Liver (tissue), 8 donors: ENCODE measurements at regions not wholly inside any gene's neighbourhood (a gene's known extent, or its start where the extent isn't known, plus 50 kb on each side); places are given as distances from the start of the nearest gene placed in this dataset.

Source experiments
- DNase-seq: peaks from one replicate; pipeline ENCODE4 v3.0.0-alpha.2; 2017; ENCODE audit warnings: low spot score
- H3K27ac ChIP-seq, 2 donors: one replicate each; pipeline ENCODE4 v1.7.0; 2013; ENCODE audit warnings: inconsistent platforms in 2 of 2, low read length in 2 of 2, control low read depth in 1 of 2, low read depth in 1 of 2, mild to moderate bottlenecking in 1 of 2
- H3K27me3 ChIP-seq, 4 donors: one replicate each; pipeline versions ENCODE4 v1.6.1 to v1.7.0; 2013; ENCODE audit warnings: low read length in 3 of 4, inconsistent platforms in 1 of 4, mild to moderate bottlenecking in 1 of 4, moderate library complexity in 1 of 4; ENCODE audit not compliant: control insufficient read depth in 4 of 4, insufficient read depth in 4 of 4
- H3K36me3 ChIP-seq, 4 donors: one replicate each; pipeline versions ENCODE4 v1.6.1 to v1.7.0; 2013; ENCODE audit warnings: low read length in 3 of 4, mild to moderate bottlenecking in 3 of 4, low read depth in 1 of 4, moderate library complexity in 1 of 4; ENCODE audit not compliant: control insufficient read depth in 4 of 4, insufficient read depth in 3 of 4
- H3K4me1 ChIP-seq, 4 donors: one replicate each; pipeline versions ENCODE4 v1.6.1 to v1.7.0; 2013; ENCODE audit warnings: low read length in 3 of 4, mild to moderate bottlenecking in 3 of 4, moderate library complexity in 1 of 4; ENCODE audit not compliant: control insufficient read depth in 4 of 4, insufficient read depth in 4 of 4
- H3K4me3 ChIP-seq, 3 donors: one replicate each; pipeline versions ENCODE4 v1.6.1 to v1.7.0; 2013; ENCODE audit warnings: low read length in 3 of 3, control low read depth in 1 of 3, low read depth in 1 of 3, mild to moderate bottlenecking in 1 of 3
- H3K9ac ChIP-seq, 2 donors: one replicate each; pipeline ENCODE4 v1.7.0; 2013; ENCODE audit warnings: low read length in 2 of 2, mild to moderate bottlenecking in 2 of 2, moderate library complexity in 2 of 2, control low read depth in 1 of 2, low read depth in 1 of 2
- H3K9me3 ChIP-seq, 4 donors: one replicate each; pipeline versions ENCODE4 v1.6.1 to v1.7.0; 2013; ENCODE audit warnings: low read length in 3 of 4; ENCODE audit not compliant: control insufficient read depth in 4 of 4
- CTCF ChIP-seq: fragments of 150-350 bp; IDR thresholded peaks from 2 replicates; pipeline ENCODE4 v1.5.1; 2017; ENCODE audit warnings: improper control_type of control experiment, low read depth, low read length; ENCODE audit not compliant: missing input control
- EGR1 ChIP-seq, 2 donors: IDR thresholded peaks; 2 replicates each; pipeline ENCODE4 v1.6.1; 2016 to 2018; ENCODE audit warnings: antibody characterized with exemption in 2 of 2, low read depth in 2 of 2
- FOXA2 ChIP-seq: IDR thresholded peaks from 2 replicates; pipeline ENCODE4 v1.6.1; 2016; ENCODE audit warnings: antibody characterized with exemption
- GABPA ChIP-seq, 2 donors: IDR thresholded peaks in 1 of 2; conservative IDR thresholded peaks in 1 of 2; 2 replicates each; pipeline ENCODE4 v1.6.1; 2016; ENCODE audit warnings: antibody characterized with exemption in 2 of 2, mild to moderate bottlenecking in 1 of 2, moderate library complexity in 1 of 2
- HNF4A ChIP-seq, 2 donors: conservative IDR thresholded peaks; 2 replicates each; pipeline ENCODE4 v1.6.1; 2016; ENCODE audit warnings: antibody characterized with exemption in 2 of 2, mild to moderate bottlenecking in 2 of 2
- HNF4G ChIP-seq: IDR thresholded peaks from 2 replicates; pipeline ENCODE4 v1.6.1; 2016; ENCODE audit warnings: antibody characterized with exemption
- JUND ChIP-seq, 2 donors: IDR thresholded peaks; 2 replicates each; pipeline ENCODE4 v1.6.1; 2016; ENCODE audit warnings: antibody characterized with exemption in 2 of 2
- NR2F2 ChIP-seq: IDR thresholded peaks from 2 replicates; pipeline ENCODE4 v1.6.1; 2016; ENCODE audit warnings: antibody characterized with exemption
- RAD21 ChIP-seq, 2 donors: IDR thresholded peaks; 2 replicates each; pipeline ENCODE4 v1.6.1; 2016; ENCODE audit warnings: antibody characterized with exemption in 2 of 2, mild to moderate bottlenecking in 2 of 2
- REST ChIP-seq: IDR thresholded peaks from 2 replicates; pipeline ENCODE4 v1.6.1; 2016; ENCODE audit warnings: antibody characterized with exemption, mild to moderate bottlenecking
- RXRA ChIP-seq, 2 donors: IDR thresholded peaks; 2 replicates each; pipeline ENCODE4 v1.6.1; 2017 to 2018; ENCODE audit warnings: antibody characterized with exemption in 2 of 2, mild to moderate bottlenecking in 1 of 2
- TAF1 ChIP-seq: conservative IDR thresholded peaks from 2 replicates; pipeline ENCODE4 v1.6.1; 2016; ENCODE audit warnings: antibody characterized with exemption, mild to moderate bottlenecking
- YY1 ChIP-seq: IDR thresholded peaks from 2 replicates; pipeline ENCODE4 v1.6.1; 2016; ENCODE audit warnings: antibody characterized with exemption, mild to moderate bottlenecking
- ZBTB33 ChIP-seq: IDR thresholded peaks from 2 replicates; pipeline ENCODE4 v1.6.1; 2016; ENCODE audit warnings: antibody characterized with exemption
- WGBS: extraction: QIAGEN DNeasy Blood & Tissue Kit; methylation state at CpG from one replicate; pipeline ENCODE4 v1.1.7; 2013; 5-methylcytosine and 5-hydroxymethylcytosine counted together
- TF ChIP-seq, protein P1 (sequence below): IDR thresholded peaks from 2 replicates; pipeline ENCODE4 v1.6.1; 2016; ENCODE audit warnings: antibody characterized with exemption
- TF ChIP-seq, protein P2 (sequence below): IDR thresholded peaks from 2 replicates; pipeline ENCODE4 v1.6.1; 2016; ENCODE audit warnings: antibody characterized with exemption
- donor health status: healthy.
- donor health status: healthy.
- donor health status: healthy.
- donor health status: healthy.
- donor health status: healthy.

GRCh38 chr13:73593199-73593765, 534.5 kb downstream of the KLF5 start:
- peaks cover 0 to 1% (median 0%) of the 10 kb centered on the region in 4 donors for H3K4me1 ChIP-seq
- H3K36me3 ChIP-seq = no peaks in the 10 kb centered on the region
- H3K27me3 ChIP-seq = no peaks in the 10 kb centered on the region
- DNase-seq = no peak
- H3K4me3 ChIP-seq = no peak overlapping the region
- 81% methylated on average over 6 of the region's 6 CpGs for WGBS
- no peak overlapping the region for H3K9ac ChIP-seq
- H3K9me3 ChIP-seq = no peaks in the 10 kb centered on the region
- TF ChIP-seq, protein P1, sequence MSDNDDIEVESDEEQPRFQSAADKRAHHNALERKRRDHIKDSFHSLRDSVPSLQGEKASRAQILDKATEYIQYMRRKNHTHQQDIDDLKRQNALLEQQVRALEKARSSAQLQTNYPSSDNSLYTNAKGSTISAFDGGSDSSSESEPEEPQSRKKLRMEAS = no peak
- TF ChIP-seq HNF4A (conservative IDR thresholded peaks at IDR 0.05) (no peak), CTCF (no peak), YY1 (no peak), GABPA (IDR thresholded peaks at IDR 0.05 in 1 of 2, conservative IDR thresholded peaks at IDR 0.05 in 1 of 2) (no peak), FOXA2 (no peak), EGR1 (IDR thresholded peaks at IDR 0.05; ENCODE audit: low read depth in 2 of 2) (no peak), JUND (IDR thresholded peaks at IDR 0.05) (no peak), RAD21 (IDR thresholded peaks at IDR 0.05) (no peak)
- TF ChIP-seq, protein P2, sequence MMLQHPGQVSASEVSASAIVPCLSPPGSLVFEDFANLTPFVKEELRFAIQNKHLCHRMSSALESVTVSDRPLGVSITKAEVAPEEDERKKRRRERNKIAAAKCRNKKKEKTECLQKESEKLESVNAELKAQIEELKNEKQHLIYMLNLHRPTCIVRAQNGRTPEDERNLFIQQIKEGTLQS = no peak
- no peak overlapping the region for H3K27ac ChIP-seq

DNA sequence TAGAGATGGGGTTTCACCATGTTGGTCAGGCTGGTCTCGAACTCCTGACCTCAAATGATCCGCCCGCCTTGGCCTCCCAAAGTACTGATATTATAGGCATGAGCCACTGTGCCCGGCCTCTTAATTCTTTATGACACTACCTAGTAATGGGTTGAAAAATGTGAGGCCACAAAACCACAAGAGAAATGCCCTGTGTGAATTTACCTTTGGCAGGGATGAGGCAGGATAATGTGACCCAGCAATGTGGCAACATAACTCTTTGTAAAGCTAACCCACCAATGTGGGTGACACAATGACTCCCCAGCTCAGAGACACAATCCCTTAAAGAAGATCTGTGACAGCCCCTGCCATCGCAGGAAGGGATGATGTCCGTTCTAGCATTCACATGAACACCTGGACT, 533.1 kb downstream of the KLF5 start:
- TF ChIP-seq ZBTB33 = no peak
- TF ChIP-seq JUND (IDR thresholded peaks at IDR 0.05) = no peak
- TF ChIP-seq RXRA (IDR thresholded peaks at IDR 0.05) = no peak
- TF ChIP-seq GABPA (IDR thresholded peaks at IDR 0.05 in 1 of 2, conservative IDR thresholded peaks at IDR 0.05 in 1 of 2) = no peak
- no peak for TF ChIP-seq FOXA2
- no peak for TF ChIP-seq TAF1
- TF ChIP-seq NR2F2 = no peak
- TF ChIP-seq EGR1 (IDR thresholded peaks at IDR 0.05; ENCODE audit: low read depth in 2 of 2) = no peak
- no peak for TF ChIP-seq RAD21 (IDR thresholded peaks at IDR 0.05)
- TF ChIP-seq REST = no peak
- TF ChIP-seq CTCF = no peak
- no peak for TF ChIP-seq HNF4G
- peaks cover 0 to 1% (median 0%) of the 10 kb centered on the region in 4 donors for H3K4me1 ChIP-seq
- DNase-seq = no peak
- no peaks in the 10 kb centered on the region for H3K27me3 ChIP-seq
- no peaks in the 10 kb centered on the region for H3K9me3 ChIP-seq
- H3K9ac ChIP-seq = no peak overlapping the region
- H3K27ac ChIP-seq = no peak overlapping the region
- no peak overlapping the region for H3K4me3 ChIP-seq
- H3K36me3 ChIP-seq = no peaks in the 10 kb centered on the region
- 93% methylated on average over 6 of the region's 6 CpGs for WGBS
